Esophagus squamous epithelium (tissue), 5 donors: ENCODE measurements at regions not wholly inside any gene's neighbourhood (a gene's known extent, or its start where the extent isn't known, plus 50 kb on each side); places are given as distances from the start of the nearest gene placed in this dataset.

Experiments
- DNase-seq: peaks from one replicate; lab custom pipeline; 2025; lab: John Stamatoyannopoulos, UW
- H3K27ac ChIP-seq, 4 donors: fragments of 200-600 bp; sonication (generic); one replicate each; pipeline ENCODE4 v1.5.1; 2016 to 2019; ENCODE audit warnings: mild to moderate bottlenecking in 1 of 4
- H3K27me3 ChIP-seq, 4 donors: fragments of 200-600 bp; sonication (generic); 1 replicate in 3 of 4; 2 replicates in 1 of 4; pipeline versions ENCODE4 v1.5.1 to v1.6.0; 2017 to 2021; ENCODE audit warnings: antibody characterized with exemption in 1 of 4
- H3K36me3 ChIP-seq, 3 donors: fragments of 200-600 bp; sonication (generic); one replicate each; pipeline ENCODE4 v1.5.1; 2016 to 2019
- H3K4me1 ChIP-seq, 3 donors: fragments of 200-600 bp; sonication (generic); one replicate each; pipeline ENCODE4 v1.5.1; 2017 to 2019
- H3K4me3 ChIP-seq, 4 donors: fragments of 200-600 bp; sonication (generic); 1 replicate in 3 of 4; 2 replicates in 1 of 4; pipeline ENCODE4 v1.5.1; 2016 to 2019; ENCODE audit warnings: mild to moderate bottlenecking in 2 of 4, moderate library complexity in 1 of 4
- H3K9me3 ChIP-seq, 3 donors: fragments of 200-600 bp; sonication (generic); one replicate each; pipeline ENCODE4 v1.5.1; 2016 to 2019
- POLR2A ChIP-seq, 4 donors: fragments of 450-650 bp; IDR thresholded peaks; one replicate each; pipeline ENCODE4 v1.6.1; 2017; ENCODE audit warnings: antibody characterized with exemption in 4 of 4, mild to moderate bottlenecking in 4 of 4, moderate library complexity in 3 of 4
- WGBS, 2 donors: methylation state at CpG; one replicate each; pipeline ENCODE4 v1.1.5; 2018; 5-methylcytosine and 5-hydroxymethylcytosine counted together
- intact Hi-C: fragments of 100-400 bp; cut with DNase I; formaldehyde crosslinking; loops from one replicate; pipeline ENCODE4 v1.15.0; 2022
- TF ChIP-seq, protein P1 (sequence below), 6 experiments: fragments of 450-650 bp in 4 of 6; fragments of 200-600 bp in 2 of 6; sonication (generic) in 2 of 6; IDR thresholded peaks; one replicate each; pipeline ENCODE4 v1.5.1; 2016 to 2019; ENCODE audit warnings: antibody characterized with exemption in 6 of 6, mild to moderate bottlenecking in 4 of 6, moderate library complexity in 4 of 6
- donor health status: DM: yes; HTN: yes; CAD: no.

DNA sequence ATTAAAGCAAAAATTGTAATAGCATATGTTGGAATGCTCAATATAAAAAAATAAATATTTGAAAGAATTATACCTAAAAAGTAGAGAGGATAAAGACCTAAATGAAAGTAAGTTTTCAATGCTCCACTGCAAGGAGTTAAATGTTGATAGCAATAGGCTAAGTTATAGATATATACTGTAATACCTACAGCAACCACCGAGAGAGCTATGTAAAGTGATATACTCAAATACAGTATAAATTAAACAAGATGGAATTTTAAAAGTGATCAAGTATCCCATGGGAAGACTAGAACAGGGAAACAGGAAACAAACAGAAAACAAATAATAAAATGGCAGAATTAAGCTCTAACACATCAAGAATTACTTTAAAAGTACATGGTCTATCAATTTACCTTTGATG is 73.9 kb downstream of the CASP3 start:
- Histone ChIP-seq H3K27me3 (no peaks in the 10 kb centered on the region), H3K36me3 (no peaks in the 10 kb centered on the region), H3K4me3 (no peak overlapping the region), H3K4me1 (no peaks in the 10 kb centered on the region), H3K27ac (no peak overlapping the region), H3K9me3 (no peaks in the 10 kb centered on the region)
- TF ChIP-seq, protein P1, sequence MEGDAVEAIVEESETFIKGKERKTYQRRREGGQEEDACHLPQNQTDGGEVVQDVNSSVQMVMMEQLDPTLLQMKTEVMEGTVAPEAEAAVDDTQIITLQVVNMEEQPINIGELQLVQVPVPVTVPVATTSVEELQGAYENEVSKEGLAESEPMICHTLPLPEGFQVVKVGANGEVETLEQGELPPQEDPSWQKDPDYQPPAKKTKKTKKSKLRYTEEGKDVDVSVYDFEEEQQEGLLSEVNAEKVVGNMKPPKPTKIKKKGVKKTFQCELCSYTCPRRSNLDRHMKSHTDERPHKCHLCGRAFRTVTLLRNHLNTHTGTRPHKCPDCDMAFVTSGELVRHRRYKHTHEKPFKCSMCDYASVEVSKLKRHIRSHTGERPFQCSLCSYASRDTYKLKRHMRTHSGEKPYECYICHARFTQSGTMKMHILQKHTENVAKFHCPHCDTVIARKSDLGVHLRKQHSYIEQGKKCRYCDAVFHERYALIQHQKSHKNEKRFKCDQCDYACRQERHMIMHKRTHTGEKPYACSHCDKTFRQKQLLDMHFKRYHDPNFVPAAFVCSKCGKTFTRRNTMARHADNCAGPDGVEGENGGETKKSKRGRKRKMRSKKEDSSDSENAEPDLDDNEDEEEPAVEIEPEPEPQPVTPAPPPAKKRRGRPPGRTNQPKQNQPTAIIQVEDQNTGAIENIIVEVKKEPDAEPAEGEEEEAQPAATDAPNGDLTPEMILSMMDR (IDR thresholded peaks at IDR 0.05): peak in 2 of 6 experiments; percentile 10 to 13
- no peak for TF ChIP-seq POLR2A (IDR thresholded peaks at IDR 0.05)
- 7 to 13% methylated on average over 1 of the region's 1 CpG for WGBS, 2 donors
- intact Hi-C loops: no loop called here
- DNase-seq: no peak

DNA sequence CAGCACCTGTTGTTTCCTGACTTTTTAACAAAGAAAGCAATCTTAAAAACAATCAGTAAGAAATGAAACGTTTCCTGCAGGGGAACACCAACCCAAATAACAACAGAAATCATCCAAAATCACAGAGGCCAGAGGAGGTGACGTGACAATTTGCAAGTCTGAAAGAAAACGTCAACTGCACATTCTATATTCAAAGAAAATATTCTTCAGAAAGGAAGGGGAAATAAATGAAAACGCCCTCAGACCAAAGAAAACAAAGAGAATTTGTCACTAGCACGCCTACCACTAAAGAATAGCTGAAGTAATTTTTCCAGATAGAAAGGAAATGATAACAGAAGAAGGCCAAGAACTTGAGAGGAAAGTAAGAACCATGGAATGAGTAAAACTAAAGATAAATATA is 74.4 kb downstream of the CASP3 start:
- 43 to 53% methylated on average over 5 of the region's 5 CpGs for WGBS, 2 donors
- no peak for DNase-seq
- H3K27ac ChIP-seq: no peak overlapping the region
- H3K27me3 ChIP-seq: no peaks in the 10 kb centered on the region
- TF ChIP-seq, protein P1 (IDR thresholded peaks at IDR 0.05): no peak
- no peak for TF ChIP-seq POLR2A (IDR thresholded peaks at IDR 0.05)
- no peaks in the 10 kb centered on the region for H3K9me3 ChIP-seq
- no peaks in the 10 kb centered on the region for H3K4me1 ChIP-seq
- H3K4me3 ChIP-seq: no peak overlapping the region
- intact Hi-C loops: no loop called here
- H3K36me3 ChIP-seq: no peaks in the 10 kb centered on the region

DNA sequence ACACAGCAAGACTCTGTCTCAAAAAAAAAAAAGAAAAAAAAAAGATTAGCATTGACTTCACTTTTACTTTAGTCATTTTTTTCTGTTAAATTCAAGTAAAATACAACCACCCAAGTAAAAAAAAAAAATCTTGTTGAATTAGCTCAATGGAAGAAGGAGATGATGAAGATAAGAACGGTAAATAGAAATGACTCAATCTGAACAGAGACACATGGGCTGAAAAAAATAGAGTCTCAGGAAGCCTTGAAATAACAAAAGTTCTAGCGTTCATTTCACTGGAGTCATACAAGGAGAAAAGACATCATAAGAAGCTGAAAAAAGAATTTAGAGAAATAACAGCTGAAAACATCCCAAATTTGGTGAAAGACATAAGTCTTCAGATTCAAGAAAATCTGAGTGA is 75.5 kb downstream of the CASP3 start:
- intact Hi-C loops: no loop called here
- WGBS, 2 donors: 54 to 65% methylated on average over 2 of the region's 2 CpGs

DNA sequence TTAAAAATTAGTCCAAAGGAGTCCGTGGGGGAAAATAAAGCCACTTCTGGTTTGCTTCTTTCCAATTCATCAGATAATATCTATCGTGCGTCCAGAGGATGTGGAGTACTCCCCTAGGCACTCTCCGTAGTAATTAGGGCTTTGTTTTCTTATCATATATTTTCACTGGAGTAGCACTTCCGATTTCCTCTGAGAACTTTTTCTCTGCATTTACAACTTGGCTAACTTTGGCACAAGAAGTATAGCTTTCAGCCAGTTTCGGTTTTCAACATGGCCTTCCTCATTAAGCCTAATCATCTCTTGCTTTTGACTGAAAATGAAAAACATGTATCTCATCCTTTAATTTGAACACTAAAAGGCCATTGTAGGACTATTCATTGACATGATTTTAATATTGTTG is 80.5 kb downstream of the CASP3 start:
- Histone ChIP-seq H3K4me3 (no peak overlapping the region), H3K9me3 (no peaks in the 10 kb centered on the region), H3K27ac (no peak overlapping the region), H3K4me1 (no peaks in the 10 kb centered on the region), H3K27me3 (no peaks in the 10 kb centered on the region), H3K36me3 (no peaks in the 10 kb centered on the region)
- 67 to 69% methylated on average over 6 of the region's 6 CpGs for whole genome bisulfite sequencing, 2 donors
- intact Hi-C loops: no loop called here
- no peak for DNase-seq
- TF ChIP-seq, protein P1 (IDR thresholded peaks at IDR 0.05): no peak
- TF ChIP-seq POLR2A (IDR thresholded peaks at IDR 0.05): no peak

More for the DNA sequence above, 75.5 kb downstream of the CASP3 start:
- Histone ChIP-seq H3K27ac (no peak overlapping the region), H3K27me3 (no peaks in the 10 kb centered on the region), H3K4me3 (no peak overlapping the region), H3K4me1 (no peaks in the 10 kb centered on the region), H3K36me3 (no peaks in the 10 kb centered on the region), H3K9me3 (no peaks in the 10 kb centered on the region)
- TF ChIP-seq, protein P1 (IDR thresholded peaks at IDR 0.05): no peak
- TF ChIP-seq POLR2A (IDR thresholded peaks at IDR 0.05): no peak
- DNase-seq: no peak

DNA sequence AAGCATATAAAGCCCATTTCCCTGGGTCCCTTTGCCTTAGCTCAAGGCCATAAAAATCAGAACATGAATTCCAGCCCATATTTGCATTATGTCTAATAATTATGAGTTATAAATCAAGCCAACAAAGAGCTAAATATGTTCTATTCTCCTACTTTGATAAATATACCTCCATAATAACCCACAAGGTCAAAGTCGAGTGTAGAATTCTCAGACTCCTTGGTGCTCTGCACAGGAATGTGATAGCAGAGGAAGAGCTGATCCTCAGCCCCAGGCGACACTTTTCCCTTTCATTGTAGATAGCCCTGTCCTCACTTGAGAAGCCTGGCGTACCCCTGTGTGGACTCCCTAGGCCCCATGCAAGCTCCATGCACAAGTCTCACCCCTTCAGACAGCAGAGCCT is 85.6 kb downstream of the CASP3 start:
- Histone ChIP-seq H3K27ac (no peak overlapping the region), H3K4me3 (no peak overlapping the region), H3K9me3 (no peaks in the 10 kb centered on the region), H3K4me1 (no peaks in the 10 kb centered on the region), H3K36me3 (no peaks in the 10 kb centered on the region), H3K27me3 (no peaks in the 10 kb centered on the region)
- no peak for TF ChIP-seq POLR2A (IDR thresholded peaks at IDR 0.05)
- TF ChIP-seq, protein P1 (IDR thresholded peaks at IDR 0.05): no peak
- 70 to 86% methylated on average over 3 of the region's 3 CpGs for WGBS, 2 donors
- intact Hi-C loops: no loop called here
- DNase-seq: no peak
